SU-DHL-6 (cell line): ENCODE measurements at regions not wholly inside any gene's neighbourhood (a gene's known extent, or its start where the extent isn't known, plus 50 kb on each side); places are given as distances from the start of the nearest gene placed in this dataset.

Source experiments
- H2AFZ ChIP-seq: fragments of 200-600 bp; sonication (generic); 2 replicates; pipeline ENCODE4 v1.6.1; 2014; ENCODE audit warnings: low read depth, mild to moderate bottlenecking, moderate library complexity, mixed read lengths, antibody characterized with exemption, low read length; ENCODE audit not compliant: severe bottlenecking
- H3F3A ChIP-seq: fragments of 200-600 bp; shearing (Covaris generic); 2 replicates; pipeline ENCODE4 v1.6.0; 2016; ENCODE audit warnings: antibody characterized with exemption, mild to moderate bottlenecking; ENCODE audit not compliant: insufficient read depth
- H3K27ac ChIP-seq: fragments of 200-600 bp; sonication (generic); 2 replicates; pipeline ENCODE4 v1.5.1; 2016; ENCODE audit warnings: low read depth, mild to moderate bottlenecking, low read length, moderate library complexity, mixed read lengths
- H3K27me3 ChIP-seq: fragments of 200-600 bp; sonication (generic), shearing (Covaris generic); 2 replicates; pipeline ENCODE4 v1.6.0; 2014; ENCODE audit warnings: mild to moderate bottlenecking, low read length
- H3K36me3 ChIP-seq: fragments of 200-600 bp; sonication (generic); 2 replicates; pipeline ENCODE4 v1.6.1; 2014; ENCODE audit warnings: mild to moderate bottlenecking, low read length, mixed read lengths
- H3K4me2 ChIP-seq: fragments of 300-600, 200-600 bp; shearing (Covaris generic), sonication (generic); 2 replicates; pipeline ENCODE4 v1.6.0; 2014; ENCODE audit warnings: low read length, low read depth, mild to moderate bottlenecking; ENCODE audit not compliant: poor library complexity, severe bottlenecking
- H3K4me3 ChIP-seq: fragments of 200-600 bp; sonication (generic); 2 replicates; pipeline ENCODE4 v1.5.1; 2014; ENCODE audit warnings: antibody characterized with exemption, low read length, mild to moderate bottlenecking, mixed read lengths; ENCODE audit not compliant: insufficient read depth, poor library complexity, severe bottlenecking
- H3K79me2 ChIP-seq: fragments of 200-600 bp; sonication (generic); 2 replicates; pipeline ENCODE4 v1.6.1; 2014; ENCODE audit warnings: mild to moderate bottlenecking, low read length, moderate library complexity; ENCODE audit not compliant: insufficient read depth
- H3K9ac ChIP-seq: fragments of 200-600 bp; sonication (generic); 2 replicates; pipeline ENCODE4 v1.7.0; 2014; ENCODE audit warnings: mild to moderate bottlenecking, low read length
- H3K9me2 ChIP-seq: fragments of 200-600 bp; sonication (generic); replicated peaks from 2 replicates; pipeline ENCODE4 v1.6.1; 2014; ENCODE audit warnings: low read length; ENCODE audit not compliant: insufficient read depth
- H3K9me3 ChIP-seq: fragments of 200-600 bp; sonication (generic); 2 replicates; pipeline ENCODE4 v1.6.1; 2014; ENCODE audit warnings: low read length, mixed read lengths; ENCODE audit not compliant: insufficient read depth
- H4K20me1 ChIP-seq: fragments of 200-600 bp; sonication (generic); 2 replicates; pipeline ENCODE4 v1.6.1; 2014; ENCODE audit warnings: low read depth, mild to moderate bottlenecking, antibody characterized with exemption, low read length, moderate library complexity, mixed read lengths
- CTCF ChIP-seq: fragments of 200-600 bp; sonication (generic); IDR thresholded peaks from one replicate; pipeline ENCODE4 v1.5.1; 2017; ENCODE audit warnings: antibody characterized with exemption, mild to moderate bottlenecking, low read length, moderate library complexity; ENCODE audit not compliant: insufficient read depth, poor library complexity, severe bottlenecking
- EZH2phosphoT487 ChIP-seq: fragments of 200-600 bp; sonication (generic), shearing (Covaris generic); conservative IDR thresholded peaks from 2 replicates; pipeline ENCODE4 v1.6.1; 2018; ENCODE audit warnings: mild to moderate bottlenecking, antibody characterized with exemption, low read length, moderate library complexity, mixed read lengths

- no peak overlapping the region for H3K4me2 ChIP-seq
- no peak overlapping the region for H3K27ac ChIP-seq
- H2AFZ ChIP-seq: no peak overlapping the region
- H3K9me3 ChIP-seq: no peaks in the 10 kb centered on the region
- no peak overlapping the region for H3K4me3 ChIP-seq
- no peaks in the 10 kb centered on the region for H3F3A ChIP-seq
- no peaks in the 10 kb centered on the region for H3K27me3 ChIP-seq
- H3K36me3 ChIP-seq: no peaks in the 10 kb centered on the region
- H4K20me1 ChIP-seq: no peaks in the 10 kb centered on the region
- TF ChIP-seq CTCF (no peak), EZH2phosphoT487 (no peak)
- H3K9ac ChIP-seq: no peak overlapping the region
- no peaks in the 10 kb centered on the region for H3K9me2 ChIP-seq
- H3K79me2 ChIP-seq: no peaks in the 10 kb centered on the region
These were observed 267.8 kb upstream of the NCKAP5 start for GRCh38 chr2:133835821-133836619.

- Histone ChIP-seq H2AFZ (no peak overlapping the region), H3K9me3 (no peaks in the 10 kb centered on the region), H3K79me2 (no peaks in the 10 kb centered on the region), H4K20me1 (no peaks in the 10 kb centered on the region), H3K4me2 (no peak overlapping the region), H3K9ac (no peak overlapping the region), H3K9me2 (no peaks in the 10 kb centered on the region), H3K4me3 (no peak overlapping the region), H3F3A (no peaks in the 10 kb centered on the region), H3K27me3 (no peaks in the 10 kb centered on the region), H3K27ac (no peak overlapping the region), H3K36me3 (no peaks in the 10 kb centered on the region)
- no peak for TF ChIP-seq CTCF
- no peak for TF ChIP-seq EZH2phosphoT487
These were observed 268.6 kb upstream of the NCKAP5 start for GRCh38 chr2:133836691-133837345.

GRCh38 chr2:133837441-133838094, 269.3 kb upstream of the NCKAP5 start:
- no peaks in the 10 kb centered on the region for H3K36me3 ChIP-seq
- no peak overlapping the region for H3K4me2 ChIP-seq
- no peaks in the 10 kb centered on the region for H4K20me1 ChIP-seq
- H3F3A ChIP-seq: no peaks in the 10 kb centered on the region
- TF ChIP-seq EZH2phosphoT487: no peak
- no peaks in the 10 kb centered on the region for H3K27me3 ChIP-seq
- no peak overlapping the region for H2AFZ ChIP-seq
- H3K79me2 ChIP-seq: no peaks in the 10 kb centered on the region
- no peak overlapping the region for H3K27ac ChIP-seq
- H3K4me3 ChIP-seq: no peak overlapping the region
- no peaks in the 10 kb centered on the region for H3K9me3 ChIP-seq
- no peaks in the 10 kb centered on the region for H3K9me2 ChIP-seq
- no peak overlapping the region for H3K9ac ChIP-seq
